CD4-positive, CD25-positive, alpha-beta regulatory T cell (primary cell): ENCODE measurements at regions not wholly inside any gene's neighbourhood (a gene's known extent, or its start where the extent isn't known, plus 50 kb on each side); places are given as distances from the start of the nearest gene placed in this dataset.
A peak's percentile ranks its signal among the peaks of the same experiment; 100 is the strongest.

Experiments used
- ATAC-seq, 2 donors: fragments of 150-1000 bp; cut with Tn5 transposase; one replicate each; pipeline ENCODE4 v1.10.0; 2021; ENCODE audit warnings: low read depth in 2 of 2, moderate number of reproducible peaks in 2 of 2, moderate library complexity in 1 of 2
- DNase-seq, 3 donors: peaks; one replicate each; pipeline versions ENCODE4 v3.0.0 to v3.0.0-alpha.2; 2012 to 2022; ENCODE audit warnings: mixed read lengths in 1 of 3
- H3K27ac ChIP-seq: one replicate; pipeline ENCODE4 v1.7.0; 2013; ENCODE audit warnings: mild to moderate bottlenecking, low read length; ENCODE audit not compliant: insufficient read depth, poor library complexity, severe bottlenecking
- H3K27me3 ChIP-seq: one replicate; pipeline ENCODE4 v1.7.0; 2013; ENCODE audit warnings: low read length; ENCODE audit not compliant: control insufficient read depth, insufficient read depth
- H3K36me3 ChIP-seq: one replicate; pipeline ENCODE4 v1.7.0; 2013; ENCODE audit warnings: mild to moderate bottlenecking, low read length, moderate library complexity; ENCODE audit not compliant: control insufficient read depth, insufficient read depth
- H3K4me1 ChIP-seq: 2 replicates; pipeline ENCODE4 v1.7.0; 2013; ENCODE audit warnings: mild to moderate bottlenecking, low read length; ENCODE audit not compliant: insufficient read depth, control insufficient read depth, poor library complexity, severe bottlenecking
- H3K4me3 ChIP-seq: one replicate; pipeline ENCODE4 v1.7.0; 2013; ENCODE audit warnings: low read depth, mild to moderate bottlenecking, low read length, moderate library complexity
- H3K9me3 ChIP-seq, 2 experiments: 1 replicate in 1 of 2; 2 replicates in 1 of 2; pipeline ENCODE4 v1.7.0; 2013; ENCODE audit warnings: low read length in 2 of 2, mild to moderate bottlenecking in 1 of 2, moderate library complexity in 1 of 2; ENCODE audit not compliant: control insufficient read depth in 2 of 2
- H3K27ac Mint-ChIP-seq, 3 donors: one replicate each; pipeline ENCODE4 v1.8.0; 2020 to 2022; ENCODE audit warnings: mild to moderate bottlenecking in 3 of 3, mixed read lengths in 3 of 3, moderate library complexity in 2 of 3
- H3K27me3 Mint-ChIP-seq: one replicate; pipeline ENCODE4 v1.8.0; 2022; ENCODE audit warnings: mild to moderate bottlenecking, mixed read lengths
- H3K36me3 Mint-ChIP-seq: one replicate; pipeline ENCODE4 v1.8.0; 2020; ENCODE audit warnings: mixed read lengths
- H3K4me1 Mint-ChIP-seq, 4 donors: one replicate each; pipeline ENCODE4 v1.8.0; 2020 to 2022; ENCODE audit warnings: mixed read lengths in 4 of 4, mild to moderate bottlenecking in 1 of 4
- H3K4me3 Mint-ChIP-seq, 4 donors: one replicate each; pipeline ENCODE4 v1.8.0; 2020 to 2022; ENCODE audit warnings: mild to moderate bottlenecking in 4 of 4, mixed read lengths in 4 of 4, moderate library complexity in 3 of 4
- H3K9me3 Mint-ChIP-seq, 7 donors: one replicate each; pipeline ENCODE4 v1.8.0; 2020 to 2022; ENCODE audit warnings: mixed read lengths in 7 of 7, mild to moderate bottlenecking in 3 of 7, moderate library complexity in 2 of 7

- Mint-ChIP-seq H3K4me1 (peaks cover 0 to 16% (median 16%) of the 10 kb centered on the region in 4 donors), H3K9me3 (peaks cover 0 to 1% (median 0%) of the 10 kb centered on the region in 7 donors), H3K36me3 (no peaks in the 10 kb centered on the region), H3K27me3 (no peaks in the 10 kb centered on the region), H3K4me3 (no peak overlapping the region), H3K27ac (peak overlapping the region in 1 of 3 donors; percentile 11)
- no peak overlapping the region for H3K4me3 ChIP-seq
- no peaks in the 10 kb centered on the region for H3K36me3 ChIP-seq
- no peak overlapping the region for H3K27ac ChIP-seq
- DNase-seq: no peak
- no peaks in the 10 kb centered on the region for H3K9me3 ChIP-seq
- H3K27me3 ChIP-seq: no peaks in the 10 kb centered on the region
- no peaks in the 10 kb centered on the region for H3K4me1 ChIP-seq
- ATAC-seq: peak; percentile 34 to 49
Measured at GRCh38 chr15:31230630-31231485, 95.8 kb upstream of the KLF13 start.

- no peak overlapping the region for H3K4me3 ChIP-seq
- Mint-ChIP-seq H3K27me3 (no peaks in the 10 kb centered on the region), H3K4me3 (no peak overlapping the region), H3K27ac (peak overlapping the region in 1 of 3 donors; percentile 35), H3K36me3 (no peaks in the 10 kb centered on the region), H3K4me1 (peaks cover 12 to 33% (median 30%) of the 10 kb centered on the region in 4 donors), H3K9me3 (peaks cover 0 to 1% (median 0%) of the 10 kb centered on the region in 7 donors)
- H3K36me3 ChIP-seq: no peaks in the 10 kb centered on the region
- no peak for ATAC-seq
- no peak for DNase-seq
- peaks cover 11% of the 10 kb centered on the region for H3K4me1 ChIP-seq
- no peaks in the 10 kb centered on the region for H3K9me3 ChIP-seq
- no peaks in the 10 kb centered on the region for H3K27me3 ChIP-seq
- H3K27ac ChIP-seq: no peak overlapping the region
Measured at GRCh38 chr15:31234815-31235214, 91.8 kb upstream of the KLF13 start.

GRCh38 chr15:31235311-31236183 lies 91.1 kb upstream of the KLF13 start:
- no peak overlapping the region for H3K27ac ChIP-seq
- no peaks in the 10 kb centered on the region for H3K36me3 ChIP-seq
- H3K36me3 Mint-ChIP-seq: no peaks in the 10 kb centered on the region
- H3K27me3 ChIP-seq: no peaks in the 10 kb centered on the region
- H3K4me3 ChIP-seq: no peak overlapping the region
- no peak for ATAC-seq
- no peak overlapping the region for H3K4me3 Mint-ChIP-seq
- H3K4me1 ChIP-seq: peaks cover 11% of the 10 kb centered on the region
- peak overlapping the region in 2 of 3 donors; percentile 26 to 49 for H3K27ac Mint-ChIP-seq
- H3K27me3 Mint-ChIP-seq: no peaks in the 10 kb centered on the region
- peaks cover 12 to 37% (median 30%) of the 10 kb centered on the region in 4 donors for H3K4me1 Mint-ChIP-seq
- peaks cover 0 to 1% (median 0%) of the 10 kb centered on the region in 7 donors for H3K9me3 Mint-ChIP-seq
- H3K9me3 ChIP-seq: no peaks in the 10 kb centered on the region
- DNase-seq: no peak

- DNase-seq (no peak), ATAC-seq (no peak)
- no peaks in the 10 kb centered on the region for H3K36me3 ChIP-seq
- no peak overlapping the region for H3K4me3 ChIP-seq
- H3K27ac Mint-ChIP-seq: no peak overlapping the region
- H3K27me3 ChIP-seq: no peaks in the 10 kb centered on the region
- no peak overlapping the region for H3K4me3 Mint-ChIP-seq
- no peak overlapping the region for H3K27ac ChIP-seq
- H3K27me3 Mint-ChIP-seq: no peaks in the 10 kb centered on the region
- no peaks in the 10 kb centered on the region for H3K9me3 ChIP-seq
- H3K9me3 Mint-ChIP-seq: peaks cover 0 to 1% (median 0%) of the 10 kb centered on the region in 7 donors
- peaks cover 12 to 38% (median 34%) of the 10 kb centered on the region in 4 donors for H3K4me1 Mint-ChIP-seq
- no peaks in the 10 kb centered on the region for H3K36me3 Mint-ChIP-seq
- H3K4me1 ChIP-seq: peaks cover 14% of the 10 kb centered on the region
Measured at GRCh38 chr15:31236184-31237042, 90.2 kb upstream of the KLF13 start.

GRCh38 chr15:31237043-31237324 lies 89.7 kb upstream of the KLF13 start:
- no peak overlapping the region for H3K27ac Mint-ChIP-seq
- peaks cover 17 to 42% (median 37%) of the 10 kb centered on the region in 4 donors for H3K4me1 Mint-ChIP-seq
- H3K4me3 Mint-ChIP-seq: no peak overlapping the region
- no peaks in the 10 kb centered on the region for H3K9me3 ChIP-seq
- no peak for DNase-seq
- peaks cover 4% of the 10 kb centered on the region for H3K27me3 Mint-ChIP-seq
- H3K27me3 ChIP-seq: no peaks in the 10 kb centered on the region
- H3K27ac ChIP-seq: no peak overlapping the region
- no peak for ATAC-seq
- H3K4me3 ChIP-seq: no peak overlapping the region
- no peaks in the 10 kb centered on the region for H3K36me3 ChIP-seq
- H3K9me3 Mint-ChIP-seq: no peaks in the 10 kb centered on the region
- no peaks in the 10 kb centered on the region for H3K36me3 Mint-ChIP-seq
- peaks cover 20% of the 10 kb centered on the region for H3K4me1 ChIP-seq

- H3K4me1 Mint-ChIP-seq: peaks cover 20 to 32% (median 30%) of the 10 kb centered on the region in 4 donors
- H3K27ac Mint-ChIP-seq: peak overlapping the region; percentile 86 to 96 (median 96)
- DNase-seq (no peak), ATAC-seq (no peak)
- Histone ChIP-seq H3K9me3 (no peaks in the 10 kb centered on the region), H3K4me3 (no peak overlapping the region), H3K27me3 (no peaks in the 10 kb centered on the region), H3K36me3 (no peaks in the 10 kb centered on the region), H3K4me1 (peaks cover 25% of the 10 kb centered on the region), H3K27ac (no peak overlapping the region)
- H3K9me3 Mint-ChIP-seq: no peaks in the 10 kb centered on the region
- peaks cover 4% of the 10 kb centered on the region for H3K27me3 Mint-ChIP-seq
- H3K4me3 Mint-ChIP-seq: peak overlapping the region in 1 of 4 donors; percentile 60
- no peaks in the 10 kb centered on the region for H3K36me3 Mint-ChIP-seq
Measured at GRCh38 chr15:31238906-31239305, 87.7 kb upstream of the KLF13 start.

GRCh38 chr15:31239409-31239808 lies 87.2 kb upstream of the KLF13 start:
- Mint-ChIP-seq H3K9me3 (no peaks in the 10 kb centered on the region), H3K4me3 (peak overlapping the region in 1 of 4 donors; percentile 60), H3K27me3 (peaks cover 4% of the 10 kb centered on the region), H3K36me3 (no peaks in the 10 kb centered on the region), H3K27ac (peak overlapping the region; percentile 86 to 96 (median 96)), H3K4me1 (peaks cover 20 to 32% (median 30%) of the 10 kb centered on the region in 4 donors)
- ATAC-seq (no peak), DNase-seq (no peak)
- peaks cover 25% of the 10 kb centered on the region for H3K4me1 ChIP-seq
- H3K4me3 ChIP-seq: no peak overlapping the region
- no peaks in the 10 kb centered on the region for H3K36me3 ChIP-seq
- no peaks in the 10 kb centered on the region for H3K9me3 ChIP-seq
- no peaks in the 10 kb centered on the region for H3K27me3 ChIP-seq
- peak overlapping the region; percentile 55 for H3K27ac ChIP-seq
